IMR-90 (cell line): ENCODE measurements at regions not wholly inside any gene's neighbourhood (a gene's known extent, or its start where the extent isn't known, plus 50 kb on each side); places are given as distances from the start of the nearest gene placed in this dataset.

ENCODE experiments used
- ATAC-seq: fragments of 200-7000 bp; cut with Tn5 transposase; 2 replicates; pipeline ENCODE4 v1.9.1; 2020; ENCODE audit warnings: low read depth, mild to moderate bottlenecking, moderate library complexity
- BruUV-seq: library from RNA; stranded (reverse); fragments of 400-500 nt; replicated peaks from 2 replicates; lab custom pipeline; 2021; lab: Mats Ljungman, UMichigan
- CTCF ChIA-PET: fragments of 300-600 bp; formaldehyde crosslinking; extraction: SDS; loops from one replicate; lab custom pipeline; 2021; ENCODE audit warnings: antibody characterized with exemption; lab: Yijun Ruan, JAX
- POLR2A ChIA-PET: fragments of 300-600 bp; sonication (Branson Sonifier 250); formaldehyde crosslinking; loops from one replicate; lab custom pipeline; 2022; ENCODE audit warnings: antibody characterized with exemption; ENCODE audit not compliant: unreplicated experiment; lab: Charles Lee
- DNase-seq: peaks from one replicate; pipeline ENCODE4 v3.0.0; 2013
- H2AFZ ChIP-seq: replicated peaks from 2 replicates; pipeline ENCODE3; 2013; ENCODE audit warnings: low read length, mild to moderate bottlenecking; ENCODE audit not compliant: poor library complexity
- H2AK5ac ChIP-seq: 2 replicates; pipeline ENCODE4 v1.6.1; 2013; ENCODE audit warnings: low read depth, low read length, inconsistent platforms
- H2AK9ac ChIP-seq: replicated peaks from 2 replicates; pipeline ENCODE3; 2013; ENCODE audit warnings: mild to moderate bottlenecking, low read depth, low read length, moderate library complexity; ENCODE audit not compliant: poor library complexity
- H2BK120ac ChIP-seq: 2 replicates; pipeline ENCODE4 v1.6.1; 2013; ENCODE audit warnings: low read depth, low read length, inconsistent platforms
- H2BK15ac ChIP-seq: 3 replicates; pipeline ENCODE4 v1.6.1; 2013; ENCODE audit warnings: low read depth, low read length, inconsistent platforms
- H2BK20ac ChIP-seq: 2 replicates; pipeline ENCODE4 v1.6.1; 2013; ENCODE audit warnings: low read depth, mild to moderate bottlenecking, inconsistent platforms, low read length, moderate library complexity
- H2BK5ac ChIP-seq: 2 replicates; pipeline ENCODE4 v1.6.1; 2013; ENCODE audit warnings: mild to moderate bottlenecking, low read depth, low read length, inconsistent platforms; ENCODE audit not compliant: poor library complexity, severe bottlenecking
- H3K14ac ChIP-seq: replicated peaks from 2 replicates; pipeline ENCODE4 v1.6.1; 2013; ENCODE audit warnings: low read depth, low read length, inconsistent platforms
- H3K18ac ChIP-seq: 2 replicates; pipeline ENCODE4 v1.6.1; 2013; ENCODE audit warnings: low read depth, low read length, control low read depth
- H3K23ac ChIP-seq: 2 replicates; pipeline ENCODE4 v1.6.1; 2013; ENCODE audit warnings: low read depth, low read length, inconsistent platforms
- H3K27ac ChIP-seq: 2 replicates; pipeline ENCODE4 v1.5.1; 2013; ENCODE audit warnings: mild to moderate bottlenecking, control low read depth, low read length; ENCODE audit not compliant: insufficient read depth
- H3K27me3 ChIP-seq: 2 replicates; pipeline ENCODE4 v1.6.1; 2013; ENCODE audit warnings: low read length; ENCODE audit not compliant: control insufficient read depth, insufficient read depth
- H3K36me3 ChIP-seq: 2 replicates; pipeline ENCODE4 v1.6.1; 2013; ENCODE audit warnings: low read length, mixed read lengths; ENCODE audit not compliant: control insufficient read depth, insufficient read depth
- H3K4ac ChIP-seq: 2 replicates; pipeline ENCODE4 v1.6.1; 2013; ENCODE audit warnings: low read depth, low read length, inconsistent platforms
- H3K4me1 ChIP-seq: 2 replicates; pipeline ENCODE4 v1.6.1; 2013; ENCODE audit warnings: low read length, mixed read lengths; ENCODE audit not compliant: control insufficient read depth, insufficient read depth
- H3K4me2 ChIP-seq: 2 replicates; pipeline ENCODE4 v1.6.1; 2013; ENCODE audit warnings: low read depth, mild to moderate bottlenecking, control low read depth, low read length, moderate library complexity
- H3K4me3 ChIP-seq: 2 replicates; pipeline ENCODE4 v1.5.1; 2013; ENCODE audit warnings: low read depth, mild to moderate bottlenecking, control low read depth, low read length, moderate library complexity; ENCODE audit not compliant: insufficient read depth
- H3K56ac ChIP-seq: 2 replicates; pipeline ENCODE4 v1.6.1; 2013; ENCODE audit warnings: low read length, inconsistent platforms; ENCODE audit not compliant: insufficient read depth; ENCODE audit errors: extremely low read depth
- H3K79me1 ChIP-seq, 2 experiments: 2 replicates each; pipeline ENCODE4 v1.6.1; 2013; ENCODE audit warnings: low read length in 2 of 2, inconsistent platforms in 1 of 2, low read depth in 1 of 2
- H3K9ac ChIP-seq: 2 replicates; pipeline ENCODE4 v1.6.1; 2013; ENCODE audit warnings: low read depth, low read length, control low read depth
- H3K9me1 ChIP-seq: 2 replicates; pipeline ENCODE4 v1.6.1; 2013; ENCODE audit warnings: low read length, inconsistent platforms; ENCODE audit not compliant: insufficient read depth
- H3K9me3 ChIP-seq: 2 replicates; pipeline ENCODE4 v1.6.1; 2013; ENCODE audit warnings: low read length; ENCODE audit not compliant: control insufficient read depth, insufficient read depth
- H4K20me1 ChIP-seq: 2 replicates; pipeline ENCODE4 v1.6.1; 2013; ENCODE audit warnings: low read length, inconsistent platforms; ENCODE audit not compliant: insufficient read depth
- H4K5ac ChIP-seq: 2 replicates; pipeline ENCODE4 v1.6.1; 2013; ENCODE audit warnings: mild to moderate bottlenecking, low read depth, low read length, control low read depth
- H4K8ac ChIP-seq, 2 experiments: 2 replicates each; pipeline ENCODE4 v1.6.1; 2013; ENCODE audit warnings: low read depth in 2 of 2, low read length in 2 of 2, control low read depth in 1 of 2, inconsistent platforms in 1 of 2
- H4K91ac ChIP-seq: 2 replicates; pipeline ENCODE4 v1.6.1; 2013; ENCODE audit warnings: low read depth, low read length, inconsistent platforms; ENCODE audit not compliant: insufficient read depth
- CTCF ChIP-seq: conservative IDR thresholded peaks from 2 replicates; pipeline ENCODE4 v1.5.1; 2012; ENCODE audit warnings: mild to moderate bottlenecking, low read depth, low read length, improper control_type of control experiment
- WGBS, 2 experiments: methylation state at CpG; one replicate each; pipeline versions ENCODE4 v1.1.5 to v1.1.7; 2013; ENCODE audit warnings: missing lambda C conversion rate in 2 of 2; ENCODE audit not compliant: insufficient read length in 1 of 2; ENCODE audit errors: extremely low coverage in 2 of 2; 5-methylcytosine and 5-hydroxymethylcytosine counted together
- dilution Hi-C: fragments of 300-500 bp; cut with HindIII; formaldehyde crosslinking; loops from one replicate; pipeline ENCODE4 v1.14.3; 2018; ENCODE audit warnings: low sequenced_read_pairs; ENCODE audit not compliant: unreplicated experiment
- in situ Hi-C: fragments of 300-500 bp; cut with MboI; formaldehyde crosslinking; loops from 3 replicates; pipeline ENCODE4 v1.14.3; 2019; ENCODE audit warnings: low sequenced_read_pairs, inconsistent platforms, mixed read lengths
- intact Hi-C: fragments of 100-400 bp; cut with micrococcal nuclease; formaldehyde crosslinking; loops from 2 replicates; pipeline ENCODE4 v1.10.0; 2022

GRCh38 chr12:67829896-67830295 is 159.4 kb upstream of the IFNG-AS1 start:
- Histone ChIP-seq H2BK120ac (no peak overlapping the region), H3K9ac (no peak overlapping the region), H3K4me1 (peaks cover 4% of the 10 kb centered on the region; the same call in 1 of the 2 replicates), H3K27me3 (no peaks in the 10 kb centered on the region), H3K79me1 (no peaks in the 10 kb centered on the region), H4K91ac (no peak overlapping the region), H3K36me3 (no peaks in the 10 kb centered on the region), H3K56ac (no peak overlapping the region), H3K9me1 (no peaks in the 10 kb centered on the region), H2AFZ (no peak overlapping the region), H3K4ac (no peak overlapping the region), H2BK15ac (no peak overlapping the region), H3K9me3 (no peaks in the 10 kb centered on the region), H4K8ac (no peak overlapping the region), H3K27ac (no peak overlapping the region), H4K20me1 (no peaks in the 10 kb centered on the region), H3K14ac (no peak overlapping the region), H2AK9ac (no peak overlapping the region), H3K18ac (no peak overlapping the region), H2BK5ac (no peak overlapping the region), H2BK20ac (no peak overlapping the region), H3K4me3 (no peak overlapping the region), H2AK5ac (no peak overlapping the region), H3K23ac (no peak overlapping the region), H4K5ac (no peak overlapping the region), H3K4me2 (no peak overlapping the region)
- intact Hi-C loops (no loop called here), in situ Hi-C loops (no loop called here), dilution Hi-C loops (no loop called here)
- DNase-seq (no peak), ATAC-seq (no peak)
- ChIA-PET POLR2A (no interaction called here), CTCF (no interaction called here)
- WGBS, 2 experiments: no CpG with 5 or more reads among the region's 4 CpGs
- no TSS peak for BruUV-seq
- no peak for TF ChIP-seq CTCF
